GM12864 (cell line): ENCODE measurements at regions not wholly inside any gene's neighbourhood (a gene's known extent, or its start where the extent isn't known, plus 50 kb on each side); places are given as distances from the start of the nearest gene placed in this dataset.

Experiments
- DNase-seq: peaks from one replicate; pipeline ENCODE4 v3.0.0-alpha.2; 2011; ENCODE audit warnings: low read depth
- H3K4me3 ChIP-seq: 2 replicates; pipeline ENCODE4 v1.5.1; 2011; ENCODE audit warnings: mild to moderate bottlenecking, low read depth, low read length, control low read depth
- CTCF ChIP-seq: IDR thresholded peaks from 2 replicates; pipeline ENCODE4 v1.5.1; 2011; ENCODE audit warnings: low read depth, mild to moderate bottlenecking, moderate library complexity, low read length, control low read depth, inconsistent platforms; ENCODE audit errors: missing control alignments

- TF ChIP-seq CTCF: no peak
- no peak for DNase-seq
- H3K4me3 ChIP-seq: no peak overlapping the region
Observed at GRCh38 chr15:94177112-94177511, 54.2 kb upstream of the MCTP2 start.

- DNase-seq: no peak
- no peak for TF ChIP-seq CTCF
- H3K4me3 ChIP-seq: no peak overlapping the region
Observed at GRCh38 chr15:94175420-94175819, 55.9 kb upstream of the MCTP2 start.

GRCh38 chr15:94174399-94174802, 57.0 kb upstream of the MCTP2 start:
- TF ChIP-seq CTCF: no peak
- peak; percentile 7 for DNase-seq
- H3K4me3 ChIP-seq: no peak overlapping the region

- TF ChIP-seq CTCF: peak; percentile 54
- no peak overlapping the region for H3K4me3 ChIP-seq
- no peak for DNase-seq
Observed at GRCh38 chr15:94168250-94168649, 63.1 kb upstream of the MCTP2 start.

- no peak overlapping the region for H3K4me3 ChIP-seq
- no peak for DNase-seq
- no peak for TF ChIP-seq CTCF
Observed at GRCh38 chr15:94164971-94165370, 66.4 kb upstream of the MCTP2 start.

GRCh38 chr15:94164202-94164807, 67.1 kb upstream of the MCTP2 start:
- peak; percentile 83 for TF ChIP-seq CTCF
- DNase-seq: no peak
- H3K4me3 ChIP-seq: no peak overlapping the region

- no peak for DNase-seq
- H3K4me3 ChIP-seq: no peak overlapping the region
- no peak for TF ChIP-seq CTCF
Observed at GRCh38 chr15:94162939-94163338, 68.4 kb upstream of the MCTP2 start.
